ENCODE measurements at regions not wholly inside any gene's neighbourhood (a gene's known extent, or its start where the extent isn't known, plus 50 kb on each side); places are given as distances from the start of the nearest gene placed in this dataset.

DNA sequence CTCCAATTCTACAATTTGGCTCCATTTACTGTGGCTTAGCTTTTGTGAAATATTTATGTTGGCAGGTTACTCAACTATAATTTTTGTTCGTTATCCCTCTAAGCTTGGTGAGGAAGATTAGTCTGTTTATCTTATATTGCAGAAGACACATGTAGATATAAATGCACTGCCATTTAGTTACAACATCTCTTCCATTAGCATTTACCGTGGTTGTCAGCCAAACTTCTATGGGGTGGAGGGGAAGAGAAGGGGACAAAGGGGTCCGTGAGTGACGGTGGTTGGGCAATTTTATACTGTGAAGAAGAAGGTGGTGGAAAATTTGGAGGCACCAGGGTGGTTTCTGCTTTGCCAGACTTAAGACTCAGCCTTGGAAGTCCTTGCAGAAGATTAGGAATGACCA, 117.6 kb upstream of the CXCR4 start:
- TF ChIP-seq, protein P1, sequence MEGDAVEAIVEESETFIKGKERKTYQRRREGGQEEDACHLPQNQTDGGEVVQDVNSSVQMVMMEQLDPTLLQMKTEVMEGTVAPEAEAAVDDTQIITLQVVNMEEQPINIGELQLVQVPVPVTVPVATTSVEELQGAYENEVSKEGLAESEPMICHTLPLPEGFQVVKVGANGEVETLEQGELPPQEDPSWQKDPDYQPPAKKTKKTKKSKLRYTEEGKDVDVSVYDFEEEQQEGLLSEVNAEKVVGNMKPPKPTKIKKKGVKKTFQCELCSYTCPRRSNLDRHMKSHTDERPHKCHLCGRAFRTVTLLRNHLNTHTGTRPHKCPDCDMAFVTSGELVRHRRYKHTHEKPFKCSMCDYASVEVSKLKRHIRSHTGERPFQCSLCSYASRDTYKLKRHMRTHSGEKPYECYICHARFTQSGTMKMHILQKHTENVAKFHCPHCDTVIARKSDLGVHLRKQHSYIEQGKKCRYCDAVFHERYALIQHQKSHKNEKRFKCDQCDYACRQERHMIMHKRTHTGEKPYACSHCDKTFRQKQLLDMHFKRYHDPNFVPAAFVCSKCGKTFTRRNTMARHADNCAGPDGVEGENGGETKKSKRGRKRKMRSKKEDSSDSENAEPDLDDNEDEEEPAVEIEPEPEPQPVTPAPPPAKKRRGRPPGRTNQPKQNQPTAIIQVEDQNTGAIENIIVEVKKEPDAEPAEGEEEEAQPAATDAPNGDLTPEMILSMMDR (IDR thresholded peaks at IDR 0.05; ENCODE audit: partially characterized antibody, unreplicated experiment), result no peak
- Mint-ChIP-seq H3K27ac (ENCODE audit: unreplicated experiment) (no peak overlapping the region), H3K36me3 (ENCODE audit: unreplicated experiment) (peaks cover 4% of the 10 kb centered on the region), H3K9me3 (ENCODE audit: unreplicated experiment) (peaks cover 5% of the 10 kb centered on the region), H3K27me3 (ENCODE audit: unreplicated experiment) (peaks cover 8% of the 10 kb centered on the region), H3K4me1 (ENCODE audit: low read depth, unreplicated experiment) (peaks cover 16% of the 10 kb centered on the region), H3K4me3 (ENCODE audit: unreplicated experiment) (no peak overlapping the region)
- DNase-seq, result no peak

DNA sequence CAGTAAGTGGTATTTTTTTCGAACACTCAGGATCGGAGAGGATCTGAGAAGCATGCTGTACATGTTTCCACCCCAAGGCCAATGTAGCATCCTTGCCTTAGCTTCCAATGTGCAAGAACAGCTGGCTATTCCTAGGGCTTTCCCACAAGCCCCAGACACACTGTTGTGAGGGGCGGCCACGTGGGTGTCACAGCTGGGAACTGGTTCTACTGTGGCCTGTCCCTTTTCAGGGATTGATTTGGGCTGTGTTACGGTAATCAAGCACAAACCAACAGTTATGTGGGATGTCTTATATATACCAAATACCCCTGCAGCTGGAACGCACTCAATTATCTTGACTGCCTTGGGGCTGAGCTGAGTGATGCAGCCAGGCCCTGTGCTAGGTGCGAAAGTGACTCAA, 116.3 kb upstream of the CXCR4 start:
- Mint-ChIP-seq H3K4me3 (ENCODE audit: unreplicated experiment) (no peak overlapping the region), H3K27me3 (ENCODE audit: unreplicated experiment) (peaks cover 4% of the 10 kb centered on the region), H3K4me1 (ENCODE audit: low read depth, unreplicated experiment) (peaks cover 15% of the 10 kb centered on the region), H3K27ac (ENCODE audit: unreplicated experiment) (no peak overlapping the region), H3K36me3 (ENCODE audit: unreplicated experiment) (peaks cover under 1% of the 10 kb centered on the region), H3K9me3 (ENCODE audit: unreplicated experiment) (peaks cover 5% of the 10 kb centered on the region)
- no peak for DNase-seq
- TF ChIP-seq, protein P1 (IDR thresholded peaks at IDR 0.05; ENCODE audit: partially characterized antibody, unreplicated experiment), result no peak

DNA sequence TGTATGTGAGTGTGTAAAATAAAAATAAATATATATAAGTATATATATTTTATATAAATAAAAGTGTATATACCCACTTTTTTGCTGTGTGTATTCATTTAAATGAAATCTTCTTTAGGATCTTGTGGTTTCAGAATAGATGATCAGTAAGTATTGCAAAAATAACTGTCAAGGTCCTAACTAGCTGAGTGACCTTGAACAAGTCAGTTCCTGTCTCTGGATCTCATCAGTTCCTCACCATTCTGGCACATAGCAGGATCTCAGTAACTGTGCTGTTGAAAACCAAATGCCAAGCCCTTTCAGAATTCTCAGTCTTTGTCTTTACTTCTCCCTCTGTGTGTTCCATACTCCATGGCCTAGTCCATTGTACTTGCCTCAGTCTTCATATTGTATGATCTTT, 115.3 kb upstream of the CXCR4 start:
- Mint-ChIP-seq H3K4me1 (ENCODE audit: low read depth, unreplicated experiment) (peaks cover 12% of the 10 kb centered on the region), H3K4me3 (ENCODE audit: unreplicated experiment) (no peak overlapping the region), H3K27me3 (ENCODE audit: unreplicated experiment) (peaks cover 3% of the 10 kb centered on the region), H3K36me3 (ENCODE audit: unreplicated experiment) (no peaks in the 10 kb centered on the region), H3K9me3 (ENCODE audit: unreplicated experiment) (peaks cover 5% of the 10 kb centered on the region), H3K27ac (ENCODE audit: unreplicated experiment) (no peak overlapping the region)
- TF ChIP-seq, protein P1 (IDR thresholded peaks at IDR 0.05; ENCODE audit: partially characterized antibody, unreplicated experiment), result no peak
- DNase-seq, result no peak

DNA sequence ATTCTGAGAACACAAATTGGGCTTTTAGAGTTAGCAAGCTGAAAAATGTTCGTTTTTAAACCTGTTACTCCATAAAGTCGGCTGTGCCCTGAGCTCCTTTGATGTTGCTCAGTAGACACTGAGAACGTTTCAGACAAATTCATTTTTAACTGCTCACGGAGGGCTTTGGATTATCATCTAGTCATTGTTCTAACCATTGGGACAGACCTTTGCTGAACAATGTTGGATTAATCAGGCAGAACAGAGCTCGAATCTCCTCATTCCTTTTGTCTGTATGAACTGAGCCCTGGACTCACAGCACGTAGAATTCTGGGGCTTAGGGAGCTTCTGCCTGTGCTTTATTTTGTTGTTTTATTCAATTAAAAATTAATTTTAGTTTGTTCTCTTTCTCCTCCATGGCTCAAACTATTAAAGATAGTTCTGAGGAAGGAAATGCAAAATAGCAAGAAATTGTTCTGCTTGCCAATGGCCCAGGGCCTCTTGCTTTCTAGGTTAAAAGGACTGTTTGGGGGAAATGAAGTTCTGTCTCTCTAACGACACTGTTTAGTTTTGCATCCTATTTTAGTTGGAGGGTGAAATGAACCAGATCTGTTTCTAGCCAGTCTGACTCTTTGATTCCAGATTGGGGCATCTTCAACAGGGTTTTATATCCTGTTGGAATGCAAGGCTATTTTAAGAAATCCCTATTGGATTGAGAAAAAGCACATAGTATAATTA, 114.7 kb upstream of the CXCR4 start:
- TF ChIP-seq, protein P1 (IDR thresholded peaks at IDR 0.05; ENCODE audit: partially characterized antibody, unreplicated experiment), result no peak
- DNase-seq, result no peak
- H3K27me3 Mint-ChIP-seq (ENCODE audit: unreplicated experiment), result peaks cover 3% of the 10 kb centered on the region
- peaks cover 19% of the 10 kb centered on the region for H3K4me1 Mint-ChIP-seq (ENCODE audit: low read depth, unreplicated experiment)
- H3K4me3 Mint-ChIP-seq (ENCODE audit: unreplicated experiment), result no peak overlapping the region
- no peaks in the 10 kb centered on the region for H3K36me3 Mint-ChIP-seq (ENCODE audit: unreplicated experiment)
- no peak overlapping the region for H3K27ac Mint-ChIP-seq (ENCODE audit: unreplicated experiment)
- H3K9me3 Mint-ChIP-seq (ENCODE audit: unreplicated experiment), result peaks cover 5% of the 10 kb centered on the region

DNA sequence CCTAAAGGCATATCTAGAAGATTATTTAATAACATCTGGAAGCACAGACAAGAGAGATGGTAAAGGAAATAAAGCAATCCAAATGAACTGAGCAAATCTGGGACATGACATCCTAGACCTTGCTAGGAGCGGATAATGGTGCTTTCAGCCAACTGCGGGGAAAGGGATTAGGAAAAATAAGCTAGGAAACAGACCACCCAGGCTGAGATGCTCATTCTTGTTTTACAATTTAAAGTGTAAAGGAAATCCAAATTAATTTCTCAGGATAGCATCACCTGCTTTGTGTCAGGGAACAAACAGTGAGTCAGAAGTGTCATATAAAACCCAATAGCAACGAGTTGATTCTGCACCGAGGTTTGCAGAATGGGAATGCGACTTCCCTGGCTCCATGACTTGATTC, 112.5 kb upstream of the CXCR4 start:
- TF ChIP-seq, protein P1 (IDR thresholded peaks at IDR 0.05; ENCODE audit: partially characterized antibody, unreplicated experiment), result no peak
- Mint-ChIP-seq H3K9me3 (ENCODE audit: unreplicated experiment) (peaks cover 5% of the 10 kb centered on the region), H3K4me1 (ENCODE audit: low read depth, unreplicated experiment) (peaks cover 31% of the 10 kb centered on the region), H3K27me3 (ENCODE audit: unreplicated experiment) (peaks cover 3% of the 10 kb centered on the region), H3K27ac (ENCODE audit: unreplicated experiment) (no peak overlapping the region), H3K4me3 (ENCODE audit: unreplicated experiment) (no peak overlapping the region), H3K36me3 (ENCODE audit: unreplicated experiment) (no peaks in the 10 kb centered on the region)
- no peak for DNase-seq
